Stimulated activated CD8-positive, alpha-beta memory T cell treated with anti-CD3 and anti-CD28 coated beads, Interleukin-7, amount 100 ng/mL, for 1 hour (primary cell): ENCODE measurements at regions not wholly inside any gene's neighbourhood (a gene's known extent, or its start where the extent isn't known, plus 50 kb on each side); places are given as distances from the start of the nearest gene placed in this dataset.
"Not testable (repeated sequence)": the region's sequence is repeated elsewhere in the genome, so short reads cannot be mapped to it uniquely, and the experiment has no call there.

Experiments
- DNase-seq, 2 donors: peaks; one replicate each; pipeline ENCODE4 v3.0.0-alpha.2; 2020; ENCODE audit warnings: low read depth in 2 of 2

DNA sequence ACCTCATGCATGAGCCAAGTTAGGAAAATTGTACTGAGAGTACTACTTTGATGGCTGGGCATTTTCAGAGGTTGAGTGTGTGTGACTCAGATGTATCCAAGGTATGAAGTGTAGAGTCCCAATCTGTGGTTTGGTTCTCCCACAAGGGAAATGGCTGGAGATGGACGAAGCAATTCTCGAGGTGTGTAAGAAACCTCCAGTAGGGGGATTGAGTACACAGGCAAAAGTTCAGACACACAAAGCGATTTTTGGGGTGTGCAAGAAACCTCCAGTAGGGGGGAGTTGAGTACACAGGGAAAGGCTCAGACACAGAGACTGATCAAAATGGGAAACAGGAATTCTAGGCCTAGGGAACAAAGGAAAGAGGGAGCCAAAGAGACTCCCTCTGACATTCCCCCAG lies 1536.3 kb downstream of the FAM181B start:
- no peak for DNase-seq

DNA sequence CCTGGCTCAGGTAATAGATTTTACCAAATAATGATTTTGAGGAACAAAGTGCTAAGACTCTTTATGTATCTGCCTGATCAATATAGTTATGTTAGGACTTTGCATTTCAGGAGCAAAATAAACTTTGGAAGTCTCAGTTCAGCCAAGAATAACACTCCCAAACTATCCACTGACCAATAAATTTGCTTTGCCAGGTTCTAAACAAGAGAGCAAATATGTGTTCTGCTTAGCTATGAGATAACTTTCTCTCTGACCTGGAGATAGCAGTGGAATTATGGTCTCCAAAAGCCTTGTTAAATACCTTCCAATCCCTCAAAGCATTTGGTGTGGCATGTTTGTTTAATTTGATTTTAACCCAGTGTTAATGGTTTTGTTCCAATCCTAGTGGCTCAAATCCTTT lies 1541.1 kb downstream of the FAM181B start:
- DNase-seq, result no peak

DNA sequence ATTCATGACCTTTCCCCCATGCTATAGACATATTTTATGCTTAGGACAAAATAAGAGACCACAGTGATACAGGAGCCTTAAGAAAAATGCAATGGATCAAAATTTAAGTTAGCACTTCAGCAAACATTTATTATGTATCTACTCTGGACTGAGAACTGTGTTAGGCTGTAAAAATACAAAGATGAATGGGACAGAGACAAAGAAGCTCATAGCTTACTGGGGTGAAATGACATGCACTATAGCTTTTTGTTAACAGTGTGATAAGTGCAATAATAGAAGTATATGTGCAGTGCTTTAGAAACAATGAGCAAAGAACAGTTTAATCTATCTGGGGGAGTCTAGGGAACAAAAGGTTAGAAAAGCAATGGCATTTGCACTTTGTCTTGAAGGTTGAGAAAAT lies 1543.1 kb downstream of the FAM181B start:
- DNase-seq, result no peak

DNA sequence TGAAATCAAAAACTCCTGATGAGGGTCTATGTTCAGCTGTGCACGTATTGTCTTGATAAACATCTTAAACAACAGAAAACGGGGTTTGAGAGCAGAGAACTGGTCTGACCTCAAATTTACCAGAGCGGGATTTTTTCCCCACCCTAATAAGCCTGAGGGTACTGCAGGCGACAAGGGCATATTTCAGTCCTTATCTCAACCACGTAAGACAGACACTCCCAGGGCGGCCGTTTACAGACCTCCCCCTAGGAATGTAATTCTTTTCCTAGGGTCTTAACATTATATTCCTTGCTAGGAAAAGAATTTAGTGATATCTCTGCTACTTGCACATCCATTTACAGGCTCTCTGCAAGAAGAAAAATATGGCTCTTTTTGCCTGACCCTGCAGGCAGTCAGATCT lies 1546.6 kb downstream of the FAM181B start:
- not testable (repeated sequence) for DNase-seq

DNA sequence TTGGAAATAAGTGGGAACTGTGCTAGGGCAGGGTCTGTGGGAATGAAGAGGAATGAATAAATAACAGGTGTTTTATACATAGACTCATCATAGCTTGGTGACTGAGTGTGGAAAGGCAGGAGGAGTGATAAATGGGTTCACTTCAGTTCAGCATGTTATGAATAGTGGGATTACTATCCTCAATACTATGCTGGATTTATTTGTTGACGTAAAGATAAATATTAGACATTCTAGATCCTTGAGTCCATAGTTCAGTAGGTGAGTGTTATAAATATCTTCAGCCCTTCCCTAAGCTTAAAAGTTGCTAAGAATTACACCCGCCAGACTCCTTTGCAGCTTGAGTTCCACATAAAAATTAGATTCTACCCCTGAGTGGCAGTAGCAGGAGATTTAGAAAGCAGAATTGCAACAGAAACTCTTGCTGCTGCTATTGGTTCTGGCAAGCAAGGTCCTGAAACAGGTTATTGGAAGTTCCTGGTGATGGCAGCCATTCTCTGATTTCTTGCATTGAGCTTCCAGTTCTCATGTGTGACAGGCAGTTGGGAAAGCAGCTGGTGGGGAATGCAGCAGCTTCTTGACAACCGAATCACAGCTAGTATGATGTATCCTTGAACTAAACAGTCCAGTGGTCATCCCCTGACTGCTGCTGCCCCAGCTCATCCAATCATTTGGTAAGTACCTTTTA lies 1558.9 kb downstream of the FAM181B start:
- no peak for DNase-seq

DNA sequence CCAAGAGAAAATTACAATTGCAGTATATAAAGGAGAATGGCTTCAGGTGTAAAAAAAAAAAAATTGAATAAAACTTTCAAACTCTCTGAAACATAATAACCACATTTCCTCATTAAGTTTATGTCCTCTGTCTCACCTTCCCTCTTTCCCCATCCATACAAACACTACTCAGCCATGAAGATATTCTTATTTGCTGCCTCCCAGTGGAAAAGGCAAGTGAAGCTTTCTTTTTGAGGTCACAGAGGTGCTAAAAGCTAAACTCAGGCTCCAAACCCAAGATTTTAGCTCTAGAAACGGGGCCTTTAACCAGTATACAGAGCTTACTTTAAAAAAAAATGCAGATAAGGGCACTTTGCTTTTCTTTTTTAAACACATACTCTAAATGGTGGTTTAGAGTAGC lies 1568.5 kb downstream of the FAM181B start:
- no peak for DNase-seq

DNA sequence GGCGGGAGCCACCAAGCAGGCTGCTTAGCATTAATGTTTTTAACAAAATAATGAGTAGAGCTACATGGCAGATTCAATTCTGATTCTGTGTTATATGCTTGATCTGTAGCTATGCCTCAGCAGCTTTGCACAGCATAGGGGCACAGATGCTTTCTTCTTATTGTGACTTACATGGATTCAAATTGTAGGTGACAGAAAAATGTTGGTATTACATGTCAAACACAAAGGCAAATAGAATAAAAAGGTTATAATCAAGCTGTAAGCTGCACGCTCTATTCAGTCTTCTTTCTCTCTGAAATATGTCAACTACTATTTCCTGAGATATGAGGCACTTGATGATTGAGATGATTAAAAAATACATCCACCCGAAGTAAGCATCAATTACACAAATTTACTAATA lies 1573.8 kb downstream of the FAM181B start:
- no peak for DNase-seq

DNA sequence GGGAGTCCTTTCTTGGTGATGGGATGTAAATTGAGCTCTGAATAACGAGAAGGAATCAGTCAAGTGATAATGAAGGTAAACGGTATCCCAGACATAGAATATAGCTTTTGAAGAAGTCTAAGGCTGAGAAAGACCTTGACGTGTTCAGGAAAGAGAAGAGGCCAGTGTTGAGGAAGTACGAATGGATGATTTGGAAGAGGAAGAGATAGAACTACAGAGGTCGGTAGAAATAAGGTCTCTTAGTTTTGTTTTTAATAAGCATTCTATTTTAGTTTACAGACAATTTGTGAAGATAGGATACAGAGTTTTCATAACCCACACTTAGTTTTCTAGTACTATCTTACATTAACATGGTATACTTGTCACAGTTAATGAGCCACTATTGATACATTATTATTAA lies 1598.1 kb downstream of the FAM181B start:
- no peak for DNase-seq

DNA sequence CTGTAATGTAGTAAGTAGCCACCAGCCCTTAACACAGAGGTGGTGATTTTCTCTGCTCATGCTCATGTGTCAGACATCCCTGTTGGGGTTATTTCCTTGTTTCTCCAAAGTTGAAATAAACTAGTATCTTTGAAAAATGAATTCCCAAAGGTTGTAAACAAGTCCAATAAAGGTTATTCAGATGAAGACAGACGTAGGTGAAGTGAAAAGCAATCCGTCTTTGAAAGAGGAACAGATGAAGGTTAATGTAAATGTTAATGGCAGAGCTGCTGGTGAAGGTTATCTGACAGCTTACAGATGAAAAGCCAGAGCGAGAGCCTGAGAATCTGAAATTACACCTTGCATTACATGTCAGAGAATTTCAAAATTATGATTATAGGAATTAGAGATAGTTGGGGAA lies 1604.0 kb downstream of the FAM181B start:
- no peak for DNase-seq

DNA sequence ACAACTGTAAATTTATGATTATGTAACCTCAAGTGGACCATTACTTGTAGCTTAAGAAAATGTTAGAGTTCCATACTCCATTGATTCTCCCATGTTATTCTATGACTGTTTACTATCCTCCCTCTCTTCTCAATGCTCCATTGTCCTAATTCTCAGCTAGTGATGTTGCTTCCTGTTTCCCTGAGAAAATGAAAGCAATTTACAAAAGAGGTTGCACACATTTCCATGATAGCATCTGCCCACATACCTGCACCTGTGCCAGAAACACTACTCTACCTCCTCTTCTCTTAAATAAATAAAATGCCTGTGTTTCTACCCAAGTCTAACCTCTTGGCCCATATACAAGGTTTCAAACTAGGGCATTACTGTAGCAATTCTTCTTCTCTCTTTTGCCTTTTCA lies 1620.9 kb downstream of the FAM181B start:
- DNase-seq, result no peak

DNA sequence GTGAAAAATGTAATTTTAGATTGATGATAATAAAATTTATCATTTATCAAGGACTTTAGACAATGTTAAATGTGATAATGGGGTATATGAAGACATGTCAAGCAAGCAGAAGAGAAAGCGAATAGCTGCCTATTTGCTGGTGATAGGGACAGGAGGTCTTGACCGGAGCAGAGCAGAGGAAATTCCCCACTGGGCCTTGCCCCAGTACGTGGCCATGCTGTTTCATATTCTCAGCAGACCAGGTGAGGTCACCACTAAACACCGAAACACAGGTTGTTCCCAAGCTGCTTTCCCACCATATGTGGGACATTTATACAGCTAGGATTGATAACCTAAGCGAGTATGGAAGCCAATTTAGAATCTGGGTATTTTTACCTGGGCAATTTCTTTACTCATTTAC lies 1629.6 kb downstream of the FAM181B start:
- no peak for DNase-seq

DNA sequence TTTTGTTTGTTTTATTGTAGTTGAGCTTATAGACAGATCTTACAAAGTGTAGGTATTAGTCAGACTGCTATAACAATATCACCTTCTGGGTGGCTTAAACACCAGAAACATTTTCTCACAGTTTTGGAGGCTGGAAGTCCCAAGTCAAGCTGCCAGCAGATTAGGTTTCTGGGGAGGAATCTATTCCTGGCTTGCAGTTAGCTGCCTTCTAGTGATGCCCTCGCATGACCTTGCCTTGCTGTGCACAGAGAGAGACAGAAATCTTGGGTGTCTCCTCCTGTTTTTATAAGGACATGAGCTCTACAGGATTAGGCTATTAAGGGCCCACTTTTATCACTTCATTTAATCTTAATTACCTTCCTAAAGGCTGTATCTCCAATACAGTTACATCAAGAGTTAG lies 1635.2 kb downstream of the FAM181B start:
- DNase-seq, result no peak

DNA sequence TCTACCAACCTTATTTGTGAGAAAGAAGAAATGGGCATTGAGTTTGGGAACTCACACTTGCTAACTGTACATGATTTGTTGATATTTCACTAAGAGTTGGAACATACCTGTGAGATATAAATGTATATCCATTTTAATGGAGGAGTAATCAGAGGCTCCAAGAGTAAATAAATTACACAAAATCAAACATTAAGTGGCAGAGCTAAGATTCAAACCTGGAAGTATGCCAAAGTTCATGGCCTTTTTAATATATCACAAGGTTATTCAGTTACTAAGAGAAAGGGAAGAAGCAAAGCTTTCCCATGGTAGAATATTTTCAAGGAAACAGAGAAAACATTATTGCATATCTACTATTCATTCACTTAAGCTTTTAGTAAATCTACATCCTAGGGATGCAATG lies 1641.1 kb downstream of the FAM181B start:
- no peak for DNase-seq

DNA sequence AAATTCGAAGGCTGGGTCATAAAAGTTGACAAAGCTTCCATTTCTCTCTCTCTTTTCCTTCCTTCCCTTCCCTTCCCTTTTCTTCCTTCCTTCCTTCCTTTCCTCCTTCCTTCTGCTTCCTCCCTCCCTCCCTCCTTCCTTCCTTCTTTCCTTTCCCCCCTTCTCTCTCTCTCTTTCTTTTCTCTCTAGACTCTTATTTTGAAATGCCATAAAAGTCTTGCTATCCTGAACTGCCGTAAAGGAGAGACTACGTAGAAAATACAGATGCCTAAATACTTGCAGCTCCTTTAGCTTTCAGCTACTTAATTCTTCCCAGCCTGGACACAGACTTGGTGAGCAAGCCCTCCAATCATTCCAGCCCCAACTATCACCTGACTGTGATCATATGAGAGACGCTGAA lies 1644.4 kb downstream of the FAM181B start:
- DNase-seq, result no peak

DNA sequence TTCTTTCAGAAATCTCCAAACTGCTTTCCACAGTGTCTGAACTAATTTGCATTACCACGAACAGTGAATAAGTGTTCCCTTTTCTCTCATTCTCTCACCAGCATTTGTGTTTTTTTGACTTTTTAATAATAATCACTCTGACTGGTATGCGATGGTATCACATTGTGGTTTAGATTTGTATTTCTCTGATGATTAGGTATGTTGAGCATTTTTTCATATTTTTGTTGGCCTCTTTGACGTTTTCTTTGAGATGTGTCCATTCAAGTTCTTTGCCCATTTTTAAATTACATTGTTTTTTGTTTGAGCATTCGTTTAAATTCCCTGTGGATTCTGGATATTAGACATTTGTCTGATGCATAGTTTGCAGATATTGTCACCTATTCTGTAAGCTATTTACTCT lies 1639.6 kb upstream of the TENM4 start:
- DNase-seq, result no peak

DNA sequence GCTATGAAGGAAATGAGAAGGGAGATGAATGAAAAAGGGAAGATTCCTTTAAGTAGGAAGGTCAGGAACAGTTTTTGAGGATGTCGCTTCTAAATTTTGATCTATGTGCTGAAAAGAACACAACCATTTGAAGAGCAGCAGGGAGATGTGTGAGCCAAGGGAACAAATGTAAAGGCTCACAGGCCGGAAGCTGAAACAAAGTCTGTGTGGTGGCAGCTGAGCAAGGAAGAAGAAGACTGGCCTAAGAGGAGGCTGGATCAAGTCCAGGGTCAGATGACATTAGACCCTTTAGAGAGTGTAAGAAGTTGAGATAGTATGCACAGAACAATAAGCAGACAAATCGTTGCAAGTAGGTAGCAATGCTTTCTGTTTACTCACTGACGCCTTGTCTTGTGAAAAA lies 1631.4 kb upstream of the TENM4 start:
- DNase-seq, result no peak

DNA sequence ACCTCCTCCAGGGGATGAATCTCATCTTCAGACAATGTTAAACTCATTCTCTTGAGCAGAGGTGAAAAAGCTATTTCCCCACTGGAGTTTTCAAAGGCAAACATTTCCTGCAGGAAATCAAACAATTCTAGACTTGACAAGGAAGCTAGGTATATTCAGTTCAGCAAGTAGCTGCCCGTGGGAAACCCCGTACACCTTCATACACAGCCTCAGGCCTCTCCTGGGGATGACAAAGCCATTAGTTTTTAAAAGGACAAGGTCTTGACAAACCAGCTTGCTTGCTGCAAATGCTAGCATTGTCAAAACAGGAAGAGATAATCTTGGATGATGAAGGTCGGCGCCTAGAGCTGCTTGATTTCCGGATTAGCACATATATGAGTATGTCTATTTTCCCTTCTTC lies 1630.8 kb upstream of the TENM4 start:
- no peak for DNase-seq

DNA sequence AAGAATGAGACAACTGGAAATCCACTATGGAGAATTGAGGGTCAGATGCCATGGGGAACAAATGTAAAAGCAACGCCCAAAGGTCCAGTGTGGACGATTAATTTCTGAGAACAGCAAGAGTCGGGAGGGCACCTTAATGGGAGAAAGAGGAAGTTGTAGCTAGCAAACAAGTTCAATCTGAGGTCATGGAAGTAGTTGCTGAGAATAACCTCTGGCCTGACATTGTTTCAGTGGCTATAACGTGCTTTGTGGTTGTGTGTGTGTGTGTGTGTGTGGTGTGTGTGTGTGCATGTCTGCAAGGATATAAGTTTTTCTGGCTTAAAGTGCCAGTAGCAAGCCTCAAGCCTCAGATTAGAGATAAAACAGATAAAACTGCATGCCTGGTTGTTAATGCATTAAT lies 1630.1 kb upstream of the TENM4 start:
- no peak for DNase-seq

DNA sequence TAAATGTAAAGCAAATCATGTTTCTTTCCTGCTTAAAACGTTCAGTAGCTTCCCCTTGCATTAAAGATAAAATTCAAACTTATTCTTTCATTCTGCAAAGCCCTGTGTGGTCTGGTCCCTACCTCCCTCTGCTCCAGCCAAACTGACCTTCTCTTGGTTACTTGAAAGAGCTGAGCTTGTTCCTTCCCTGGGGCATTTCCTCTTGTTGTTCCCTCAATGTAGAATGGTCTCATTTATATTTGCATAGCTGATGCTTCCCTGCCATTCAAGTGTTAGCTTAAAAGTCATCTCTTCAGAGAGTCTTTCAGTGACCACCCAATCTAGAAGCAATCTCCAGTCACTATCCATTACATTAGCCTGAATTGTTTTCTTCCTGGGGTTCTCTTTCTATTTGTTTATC lies 1618.5 kb upstream of the TENM4 start:
- no peak for DNase-seq

DNA sequence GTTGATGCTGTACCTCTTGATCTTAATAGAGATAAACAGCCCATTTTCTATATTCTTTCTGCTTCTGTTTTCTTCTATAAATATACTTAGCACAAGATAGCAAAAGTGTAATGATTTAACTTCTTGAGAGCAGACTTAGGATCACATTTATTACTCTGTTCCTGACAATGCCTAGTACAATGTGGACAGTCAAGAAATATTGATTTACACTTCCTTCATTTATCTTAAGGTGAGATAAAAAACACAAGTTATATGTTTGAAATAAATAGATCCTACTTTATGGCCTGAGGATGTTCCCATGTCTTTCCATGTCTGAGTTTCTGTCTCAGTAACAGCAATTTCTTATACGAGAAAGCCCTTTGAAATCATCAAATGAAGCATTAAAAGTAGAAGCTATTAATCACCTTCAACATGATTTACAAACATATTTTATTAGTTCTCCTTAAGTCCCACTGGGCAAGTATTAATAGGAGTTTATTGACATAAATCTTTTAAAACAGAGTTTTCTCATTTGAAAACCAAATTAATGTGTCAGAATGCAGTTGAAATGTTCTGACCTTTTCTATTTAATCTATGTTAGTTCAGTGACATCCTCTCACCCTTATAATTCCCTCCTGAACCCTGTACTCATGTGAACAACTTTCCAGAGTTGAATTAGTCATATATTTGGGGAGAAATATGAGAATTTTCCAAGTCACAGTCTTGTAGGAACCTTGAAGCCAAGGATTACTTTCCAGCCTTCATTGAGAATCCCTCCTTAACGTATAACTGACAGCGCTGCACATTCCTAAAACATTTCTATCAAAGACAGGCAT lies 1611.7 kb upstream of the TENM4 start:
- no peak for DNase-seq

DNA sequence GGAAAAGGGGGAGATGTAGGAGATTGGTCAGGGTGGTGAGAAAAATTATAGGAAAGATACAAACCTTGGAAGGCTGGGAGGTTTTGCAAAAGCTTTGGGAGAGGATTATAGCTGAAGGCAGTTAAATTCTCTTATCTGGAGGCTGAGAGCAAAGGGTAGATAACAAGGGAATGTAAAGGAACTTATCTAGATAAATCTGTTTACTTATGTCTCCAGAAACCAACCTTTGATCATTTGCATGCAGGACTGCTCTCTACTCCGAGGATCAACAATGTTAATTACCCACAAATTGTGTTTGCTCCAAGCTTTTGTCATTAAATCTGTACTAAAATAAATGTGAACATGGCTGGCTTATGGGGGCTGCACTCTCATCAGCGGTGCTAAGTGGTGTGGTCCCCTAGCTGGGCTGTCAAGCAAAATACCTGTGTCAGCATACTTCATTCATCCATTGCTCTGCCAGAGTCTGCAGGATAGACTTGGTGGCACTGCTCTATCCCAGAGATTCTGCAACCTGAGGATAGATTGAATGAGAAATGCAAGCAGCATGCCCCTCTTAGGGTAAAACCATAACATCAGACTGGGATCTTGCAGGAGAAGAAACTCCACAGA lies 1599.2 kb upstream of the TENM4 start:
- no peak for DNase-seq

DNA sequence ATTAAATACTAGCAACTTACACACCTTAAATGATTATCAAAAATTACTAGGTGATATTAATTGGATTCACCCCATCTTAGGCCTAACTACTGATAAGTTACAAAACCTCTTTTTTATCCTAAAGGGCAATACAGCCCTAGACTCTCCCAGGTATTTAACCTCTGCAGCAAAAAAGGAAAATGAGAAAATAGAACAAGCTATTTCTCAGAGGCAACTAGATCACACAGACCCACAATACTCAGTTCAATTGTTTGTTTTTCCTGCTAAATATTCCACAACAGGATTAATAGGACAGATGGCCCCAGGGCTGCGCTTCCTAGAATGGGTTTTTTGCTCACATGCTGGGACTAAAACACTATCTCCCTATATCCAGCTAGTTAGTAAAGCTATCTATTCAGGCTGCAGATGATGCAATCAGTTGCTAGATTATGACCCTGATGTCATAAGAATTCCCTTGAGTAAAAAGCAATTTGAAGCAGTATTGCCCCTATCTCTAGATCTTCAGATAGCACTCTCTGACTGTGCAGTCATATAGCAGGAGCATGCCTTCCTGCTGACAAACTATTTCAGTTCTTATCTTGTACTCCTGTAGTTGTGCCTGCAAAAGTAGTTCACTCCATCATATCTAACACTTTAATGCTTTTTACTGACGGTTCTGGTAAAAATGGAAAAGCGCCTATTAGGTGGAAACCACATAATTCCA lies 1595.5 kb upstream of the TENM4 start:
- no peak for DNase-seq
